ENCODE measurements at regions not wholly inside any gene's neighbourhood (a gene's known extent, or its start where the extent isn't known, plus 50 kb on each side); places are given as distances from the start of the nearest gene placed in this dataset.

- H3K27me3 Mint-ChIP-seq: no peaks in the 10 kb centered on the region
- H3K27ac Mint-ChIP-seq: no peak overlapping the region
- TF ChIP-seq CTCF (IDR thresholded peaks at IDR 0.05): no peak
- DNase-seq: no peak
- ChIA-PET CTCF (no interaction called here), POLR2A (no interaction called here)
- H3K4me3 Mint-ChIP-seq: no peak overlapping the region
- H3K4me1 Mint-ChIP-seq: no peaks in the 10 kb centered on the region
- no peaks in the 10 kb centered on the region for H3K9me3 Mint-ChIP-seq
- no peak for ATAC-seq (ENCODE audit: low read depth)
- no peaks in the 10 kb centered on the region for H3K36me3 Mint-ChIP-seq (ENCODE audit: low read depth)
- intact Hi-C loops (cut with micrococcal nuclease): no loop called here
Measured at GRCh38 chr3:168709073-168709472, 613.3 kb upstream of the GOLIM4 start.

- CTCF ChIA-PET: no interaction called here
- DNase-seq: no peak
Measured at GRCh38 chr3:168707900-168708299, 612.2 kb upstream of the GOLIM4 start.

GRCh38 chr3:168705412-168705811 lies 609.7 kb upstream of the GOLIM4 start:
- H3K9me3 Mint-ChIP-seq: no peaks in the 10 kb centered on the region
- no peak for TF ChIP-seq CTCF (IDR thresholded peaks at IDR 0.05)
- no peaks in the 10 kb centered on the region for H3K4me1 Mint-ChIP-seq
- H3K36me3 Mint-ChIP-seq (ENCODE audit: low read depth): no peaks in the 10 kb centered on the region
- no peak overlapping the region for H3K27ac Mint-ChIP-seq
- intact Hi-C loops (cut with micrococcal nuclease): no loop called here
- DNase-seq: no peak
- H3K27me3 Mint-ChIP-seq: no peaks in the 10 kb centered on the region
- ChIA-PET POLR2A (no interaction called here), CTCF (no interaction called here)
- no peak for ATAC-seq (ENCODE audit: low read depth)
- H3K4me3 Mint-ChIP-seq: no peak overlapping the region

More at GRCh38 chr3:168707900-168708299, 612.2 kb upstream of the GOLIM4 start:
- no peaks in the 10 kb centered on the region for H3K36me3 Mint-ChIP-seq (ENCODE audit: low read depth)
- no peaks in the 10 kb centered on the region for H3K4me1 Mint-ChIP-seq
- no peak overlapping the region for H3K27ac Mint-ChIP-seq
- POLR2A ChIA-PET: no interaction called here
- no peaks in the 10 kb centered on the region for H3K9me3 Mint-ChIP-seq
- intact Hi-C loops (cut with micrococcal nuclease): no loop called here
- H3K27me3 Mint-ChIP-seq: no peaks in the 10 kb centered on the region
- no peak for ATAC-seq (ENCODE audit: low read depth)
- H3K4me3 Mint-ChIP-seq: no peak overlapping the region
- TF ChIP-seq CTCF (IDR thresholded peaks at IDR 0.05): no peak

GRCh38 chr3:168696051-168696450 lies 600.3 kb upstream of the GOLIM4 start:
- ATAC-seq (ENCODE audit: low read depth): no peak
- no peaks in the 10 kb centered on the region for H3K36me3 Mint-ChIP-seq (ENCODE audit: low read depth)
- ChIA-PET POLR2A (no interaction called here), CTCF (no interaction called here)
- no peak overlapping the region for H3K4me3 Mint-ChIP-seq
- H3K27ac Mint-ChIP-seq: no peak overlapping the region
- no peaks in the 10 kb centered on the region for H3K9me3 Mint-ChIP-seq
- DNase-seq: no peak
- TF ChIP-seq CTCF (IDR thresholded peaks at IDR 0.05): no peak
- intact Hi-C loops (cut with micrococcal nuclease): no loop called here
- no peaks in the 10 kb centered on the region for H3K4me1 Mint-ChIP-seq
- no peaks in the 10 kb centered on the region for H3K27me3 Mint-ChIP-seq

- Mint-ChIP-seq H3K27me3 (no peaks in the 10 kb centered on the region), H3K4me3 (no peak overlapping the region), H3K9me3 (no peaks in the 10 kb centered on the region), H3K36me3 (ENCODE audit: low read depth) (no peaks in the 10 kb centered on the region), H3K27ac (no peak overlapping the region), H3K4me1 (no peaks in the 10 kb centered on the region)
- DNase-seq (no peak), ATAC-seq (ENCODE audit: low read depth) (no peak)
- CTCF ChIA-PET: no interaction called here
- POLR2A ChIA-PET: no interaction called here
- no peak for TF ChIP-seq CTCF (IDR thresholded peaks at IDR 0.05)
- intact Hi-C loops (cut with micrococcal nuclease): no loop called here
Measured at GRCh38 chr3:168693870-168694269, 598.1 kb upstream of the GOLIM4 start.
